ENCODE measurements at regions not wholly inside any gene's neighbourhood (a gene's known extent, or its start where the extent isn't known, plus 50 kb on each side); places are given as distances from the start of the nearest gene placed in this dataset.

GRCh38 chr5:57955511-57955910, 472.9 kb upstream of the ACTBL2 start:
- Histone ChIP-seq H3K23ac (ENCODE audit: insufficient read length) (no peak overlapping the region), H3K9me3 (ENCODE audit: insufficient read depth in 2 of 2, low read depth in 1 of 2, low read length in 1 of 2) (no peaks in the 10 kb centered on the region), H2BK15ac (ENCODE audit: low read length) (no peak overlapping the region), H3K4me3 (ENCODE audit: extremely low read depth in 1 of 4, insufficient read depth in 2 of 4, low read depth in 3 of 4, low read length in 4 of 4) (no peak overlapping the region), H3K27me3 (replicated peaks in 1 of 4; ENCODE audit: control insufficient read depth in 3 of 4, extremely low read depth in 1 of 4, insufficient read depth in 3 of 4, low read length in 3 of 4) (no peaks in the 10 kb centered on the region), H2AFZ (ENCODE audit: low read length) (no peak overlapping the region), H4K8ac (ENCODE audit: extremely low read depth, insufficient read depth, low read length) (no peak overlapping the region), H3K79me2 (ENCODE audit: control insufficient read depth in 1 of 2, insufficient read depth in 2 of 2, low read length in 2 of 2) (no peaks in the 10 kb centered on the region), H3K14ac (ENCODE audit: insufficient read length) (no peak overlapping the region), H2BK5ac (ENCODE audit: low read depth, low read length) (no peak overlapping the region), H2BK12ac (ENCODE audit: low read depth, low read length) (no peak overlapping the region), H2BK20ac (ENCODE audit: low read length) (no peak overlapping the region), H2BK120ac (replicated peaks; ENCODE audit: low read depth, low read length) (no peak overlapping the region), H3K56ac (replicated peaks; ENCODE audit: insufficient read length, low read depth, low read length) (no peak overlapping the region), H4K91ac (replicated peaks; ENCODE audit: insufficient read length, low read length) (no peak overlapping the region), H3K79me1 (ENCODE audit: low read depth, low read length) (no peaks in the 10 kb centered on the region), H3K4me1 (replicated peaks in 1 of 4; ENCODE audit: control insufficient read depth in 3 of 4, insufficient read depth in 4 of 4, low read length in 3 of 4) (peaks cover 2 to 5% (median 4%) of the 10 kb centered on the region in 4 experiments; a peak in 4 of 7 replicates), H2AK5ac (ENCODE audit: low read depth, low read length) (no peak overlapping the region), H3K4me2 (ENCODE audit: insufficient read depth in 1 of 2, low read depth in 2 of 2, low read length in 2 of 2) (no peak overlapping the region), H3K9ac (replicated peaks in 1 of 4; ENCODE audit: extremely low read depth in 1 of 4, low read depth in 3 of 4, low read length in 3 of 4) (no peak overlapping the region), H4K20me1 (replicated peaks in 1 of 2; ENCODE audit: control insufficient read depth in 1 of 2, insufficient read depth in 2 of 2, low read length in 2 of 2) (no peaks in the 10 kb centered on the region), H4K5ac (ENCODE audit: insufficient read length, low read depth, low read length) (no peak overlapping the region), H3K18ac (ENCODE audit: extremely low read depth, low read length) (no peak overlapping the region), H3K36me3 (ENCODE audit: control insufficient read depth in 2 of 4, insufficient read depth in 4 of 4, low read length in 3 of 4) (no peaks in the 10 kb centered on the region), H3K4ac (replicated peaks; ENCODE audit: insufficient read length, low read depth, low read length) (no peak overlapping the region), H3K27ac (ENCODE audit: low read depth, low read length) (no peak overlapping the region), H3K23me2 (ENCODE audit: low read depth, low read length) (no peaks in the 10 kb centered on the region)
- TF ChIP-seq GABPA (IDR thresholded peaks at IDR 0.05; ENCODE audit: borderline replicate concordance, insufficient read depth, low read length) = no peak
- TF ChIP-seq USF2 (IDR thresholded peaks at IDR 0.05; ENCODE audit: low read length) = no peak
- TF ChIP-seq SP4 (IDR thresholded peaks at IDR 0.05; ENCODE audit: low read length) = no peak
- no peak for TF ChIP-seq HDAC6 (IDR thresholded peaks at IDR 0.05; ENCODE audit: low read depth, low read length)
- no peak for TF ChIP-seq RBBP5 (IDR thresholded peaks at IDR 0.05; ENCODE audit: borderline replicate concordance, low read depth, low read length)
- TF ChIP-seq RNF2 (IDR thresholded peaks at IDR 0.05; ENCODE audit: borderline replicate concordance, low read depth, low read length, missing control alignments, poor library complexity, severe bottlenecking) = no peak
- CTCF ChIA-PET (ENCODE audit: partially characterized antibody) = no interaction called here
- FAIRE-seq (no peak), DNase-seq (ENCODE audit: low read depth in 1 of 2, low spot score in 2 of 2) (no peak)
- POLR2A ChIA-PET (ENCODE audit: partially characterized antibody) = no interaction called here
- WGBS, 2 experiments (ENCODE audit: extremely low coverage in 1 of 2, insufficient coverage in 1 of 2, insufficient read length in 1 of 2, insufficient replicate concordance in 2 of 2, low coverage in 1 of 2, low lambda C conversion rate in 2 of 2, missing lambda C conversion rate in 1 of 2) = 0% methylated on average over 1 of the region's 1 CpG; no CpG with 5 or more reads in 1 of the 2 experiments

Measured in H1 (cell line).